GM12874 (cell line): ENCODE measurements at regions not wholly inside any gene's neighbourhood (a gene's known extent, or its start where the extent isn't known, plus 50 kb on each side); places are given as distances from the start of the nearest gene placed in this dataset.

Experiments used
- CTCF ChIP-seq: IDR thresholded peaks from 2 replicates; pipeline ENCODE4 v1.5.1; 2011; ENCODE audit warnings: low read depth, mild to moderate bottlenecking, control low read depth, low read length, moderate library complexity; ENCODE audit not compliant: insufficient read depth

- TF ChIP-seq CTCF, result no peak
Measured at GRCh38 chr7:10662982-10663884, 310.4 kb upstream of the PHF14 start.

GRCh38 chr7:10672186-10672585, 301.5 kb upstream of the PHF14 start:
- TF ChIP-seq CTCF, result no peak

- TF ChIP-seq CTCF, result no peak
Measured at GRCh38 chr7:10677211-10677610, 296.5 kb upstream of the PHF14 start.

GRCh38 chr7:10677668-10678232, 295.9 kb upstream of the PHF14 start:
- TF ChIP-seq CTCF, result no peak

GRCh38 chr7:10684606-10685005, 289.1 kb upstream of the PHF14 start:
- no peak for TF ChIP-seq CTCF

GRCh38 chr7:10685040-10685439, 288.6 kb upstream of the PHF14 start:
- no peak for TF ChIP-seq CTCF

- no peak for TF ChIP-seq CTCF
Measured at GRCh38 chr7:10688544-10688943, 285.1 kb upstream of the PHF14 start.
